OCI-LY7 (cell line): ENCODE measurements at regions not wholly inside any gene's neighbourhood (a gene's known extent, or its start where the extent isn't known, plus 50 kb on each side); places are given as distances from the start of the nearest gene placed in this dataset.

Experiments
- CTCF ChIP-seq: fragments of 200-600 bp; sonication (generic); conservative IDR thresholded peaks from 2 replicates; pipeline ENCODE4 v1.5.1; 2014; ENCODE audit warnings: mild to moderate bottlenecking, antibody characterized with exemption, low read length, moderate library complexity, mixed read lengths
- EZH2phosphoT487 ChIP-seq: fragments of 200-600 bp; sonication (generic); IDR thresholded peaks from 2 replicates; pipeline ENCODE4 v1.6.1; 2018; ENCODE audit warnings: low read depth, borderline replicate concordance, mild to moderate bottlenecking, mixed run types, antibody characterized with exemption, low read length, moderate library complexity, mixed read lengths

GRCh38 chr1:82950606-82951200, 1048.2 kb downstream of the TTLL7 start:
- no peak for TF ChIP-seq CTCF
- no peak for TF ChIP-seq EZH2phosphoT487
